Spleen (tissue), 11 donors: ENCODE measurements at regions not wholly inside any gene's neighbourhood (a gene's known extent, or its start where the extent isn't known, plus 50 kb on each side); places are given as distances from the start of the nearest gene placed in this dataset.

Experiments
- DNase-seq: peaks from one replicate; pipeline ENCODE4 v3.0.0-alpha.2; 2020
- H3K27ac ChIP-seq, 8 donors: fragments of 200-600 bp; sonication (generic) in 7 of 8; 1 replicate in 4 of 8; 2 replicates in 4 of 8; pipeline versions ENCODE4 v1.5.0 to v1.8.0; 2016 to 2021; ENCODE audit warnings: inconsistent platforms in 4 of 8, mild to moderate bottlenecking in 4 of 8, moderate library complexity in 1 of 8
- H3K27me3 ChIP-seq, 7 donors: fragments of 200-600 bp; sonication (generic) in 6 of 7; replicated peaks in 1 of 7; 1 replicate in 4 of 7; 2 replicates in 3 of 7; pipeline versions ENCODE4 v1.5.0 to v1.8.0; 2016 to 2021; ENCODE audit warnings: inconsistent platforms in 3 of 7, mild to moderate bottlenecking in 1 of 7
- H3K36me3 ChIP-seq, 6 donors: fragments of 200-600 bp; sonication (generic) in 5 of 6; 1 replicate in 4 of 6; 2 replicates in 2 of 6; pipeline versions ENCODE4 v1.5.0 to v1.8.0; 2016 to 2021; ENCODE audit warnings: inconsistent platforms in 2 of 6
- H3K4me1 ChIP-seq, 6 donors: fragments of 200-600 bp; sonication (generic) in 5 of 6; 1 replicate in 3 of 6; 2 replicates in 3 of 6; pipeline versions ENCODE4 v1.5.0 to v1.8.0; 2016 to 2021; ENCODE audit warnings: inconsistent platforms in 3 of 6
- H3K4me3 ChIP-seq, 8 donors: fragments of 200-600 bp; sonication (generic) in 7 of 8; 1 replicate in 4 of 8; 2 replicates in 4 of 8; pipeline versions ENCODE4 v1.5.0 to v1.8.0; 2016 to 2021; ENCODE audit warnings: inconsistent platforms in 4 of 8, mild to moderate bottlenecking in 4 of 8, moderate library complexity in 2 of 8
- H3K9me3 ChIP-seq, 8 donors: fragments of 200-600 bp; sonication (generic) in 7 of 8; 1 replicate in 4 of 8; 2 replicates in 4 of 8; pipeline versions ENCODE4 v1.5.0 to v1.8.0; 2016 to 2021; ENCODE audit warnings: inconsistent platforms in 4 of 8
- POLR2A ChIP-seq, 3 donors: fragments of 450-650 bp; IDR thresholded peaks; one replicate each; pipeline ENCODE4 v1.5.1; 2017; ENCODE audit warnings: antibody characterized with exemption in 3 of 3, mild to moderate bottlenecking in 1 of 3
- POLR2AphosphoS5 ChIP-seq, 3 donors: sonication (generic); formaldehyde crosslinking; IDR thresholded peaks; one replicate each; pipeline ENCODE4 v1.5.1; 2017; ENCODE audit warnings: antibody characterized with exemption in 3 of 3
- WGBS, 5 donors: extraction: QIAGEN DNeasy Blood & Tissue Kit in 3 of 5; methylation state at CpG; one replicate each; pipeline versions ENCODE4 v1.1.5 to v1.1.7; 2013 to 2018; 5-methylcytosine and 5-hydroxymethylcytosine counted together
- intact Hi-C: fragments of 100-400 bp; cut with DNase I; formaldehyde crosslinking; loops from one replicate; pipeline ENCODE4 v1.15.0; 2023; ENCODE audit warnings: low total_unique reads
- TF ChIP-seq, protein P1 (sequence below), 11 experiments: fragments of 200-600 bp in 7 of 11; fragments of 450-650 bp in 4 of 11; sonication (generic) in 4 of 11; IDR thresholded peaks in 8 of 11; conservative IDR thresholded peaks in 3 of 11; 1 replicate in 7 of 11; 2 replicates in 4 of 11; pipeline versions ENCODE4 v1.4.0 to v1.8.0; 2016 to 2021; ENCODE audit warnings: antibody characterized with exemption in 11 of 11, inconsistent platforms in 4 of 11, mild to moderate bottlenecking in 1 of 11
- donor health status: healthy with polysubstance abuse.
- donor health status: DM: no; HTN: no; CAD: no; lungs with moderate emphysema.
- donor health status: DM: no; HTN: no; CAD: no.
- donor health status: Bipolar disorder and iron deficiency.
- donor health status: healthy.
- donor health status: DM: no; HTN: no; CAD: no.
- donor health status: DM: yes; HTN: yes; CAD: no.

DNA sequence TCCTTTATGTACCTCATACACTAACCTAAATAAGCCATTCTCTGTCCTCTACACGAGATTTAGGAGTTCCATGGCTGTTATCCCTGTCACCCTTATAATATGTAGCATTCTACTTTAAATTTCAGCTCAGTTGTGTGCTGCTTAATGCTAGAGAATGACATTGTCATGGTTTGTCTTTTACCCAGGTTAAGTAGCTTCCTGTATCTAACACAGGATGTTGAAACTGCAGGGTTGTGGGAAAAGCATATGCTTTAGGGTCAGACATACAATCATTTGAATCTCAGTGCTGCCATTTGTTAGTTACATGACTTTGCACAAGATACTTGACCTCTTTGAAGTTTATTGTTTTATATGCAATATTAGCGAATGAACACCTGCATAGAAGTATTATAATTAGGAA lies 235.1 kb upstream of the CACNA2D1 start:
- Histone ChIP-seq H3K9me3 (no peaks in the 10 kb centered on the region), H3K27ac (peak overlapping the region in 3 of 8 donors; percentile 14 to 31 (median 25)), H3K4me3 (no peak overlapping the region), H3K4me1 (peaks cover 0 to 6% (median 0%) of the 10 kb centered on the region in 6 donors), H3K27me3 (no peaks in the 10 kb centered on the region), H3K36me3 (no peaks in the 10 kb centered on the region)
- intact Hi-C loops, result no loop called here
- 41 to 54% (median 52%) methylated on average over 2 of the region's 2 CpGs for WGBS, 5 donors
- DNase-seq, result no peak
- TF ChIP-seq POLR2AphosphoS5 (IDR thresholded peaks at IDR 0.05) (no peak), POLR2A (IDR thresholded peaks at IDR 0.05) (no peak)
- TF ChIP-seq, protein P1, sequence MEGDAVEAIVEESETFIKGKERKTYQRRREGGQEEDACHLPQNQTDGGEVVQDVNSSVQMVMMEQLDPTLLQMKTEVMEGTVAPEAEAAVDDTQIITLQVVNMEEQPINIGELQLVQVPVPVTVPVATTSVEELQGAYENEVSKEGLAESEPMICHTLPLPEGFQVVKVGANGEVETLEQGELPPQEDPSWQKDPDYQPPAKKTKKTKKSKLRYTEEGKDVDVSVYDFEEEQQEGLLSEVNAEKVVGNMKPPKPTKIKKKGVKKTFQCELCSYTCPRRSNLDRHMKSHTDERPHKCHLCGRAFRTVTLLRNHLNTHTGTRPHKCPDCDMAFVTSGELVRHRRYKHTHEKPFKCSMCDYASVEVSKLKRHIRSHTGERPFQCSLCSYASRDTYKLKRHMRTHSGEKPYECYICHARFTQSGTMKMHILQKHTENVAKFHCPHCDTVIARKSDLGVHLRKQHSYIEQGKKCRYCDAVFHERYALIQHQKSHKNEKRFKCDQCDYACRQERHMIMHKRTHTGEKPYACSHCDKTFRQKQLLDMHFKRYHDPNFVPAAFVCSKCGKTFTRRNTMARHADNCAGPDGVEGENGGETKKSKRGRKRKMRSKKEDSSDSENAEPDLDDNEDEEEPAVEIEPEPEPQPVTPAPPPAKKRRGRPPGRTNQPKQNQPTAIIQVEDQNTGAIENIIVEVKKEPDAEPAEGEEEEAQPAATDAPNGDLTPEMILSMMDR (IDR thresholded peaks at IDR 0.05 in 8 of 11, conservative IDR thresholded peaks at IDR 0.05 in 3 of 11), result no peak

DNA sequence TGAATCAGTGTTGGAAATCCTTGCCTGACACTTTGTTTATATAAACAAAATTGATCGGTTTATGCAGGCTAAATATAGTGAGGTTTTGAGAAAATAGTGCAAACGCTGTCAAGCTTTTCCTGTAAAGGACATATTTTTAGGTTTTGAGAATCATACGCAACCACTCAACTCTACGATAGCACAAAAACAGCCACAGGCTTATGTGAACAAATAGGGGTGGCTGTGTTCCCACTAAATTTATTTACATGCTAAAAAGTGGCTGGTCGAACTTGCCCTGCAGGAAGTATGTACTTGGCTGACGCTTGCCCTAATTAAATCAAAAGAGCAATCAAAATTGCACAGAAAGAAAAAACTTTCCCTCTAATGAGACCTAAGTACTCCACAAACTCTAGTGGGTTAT lies 234.7 kb upstream of the CACNA2D1 start:
- intact Hi-C loops, result no loop called here

DNA sequence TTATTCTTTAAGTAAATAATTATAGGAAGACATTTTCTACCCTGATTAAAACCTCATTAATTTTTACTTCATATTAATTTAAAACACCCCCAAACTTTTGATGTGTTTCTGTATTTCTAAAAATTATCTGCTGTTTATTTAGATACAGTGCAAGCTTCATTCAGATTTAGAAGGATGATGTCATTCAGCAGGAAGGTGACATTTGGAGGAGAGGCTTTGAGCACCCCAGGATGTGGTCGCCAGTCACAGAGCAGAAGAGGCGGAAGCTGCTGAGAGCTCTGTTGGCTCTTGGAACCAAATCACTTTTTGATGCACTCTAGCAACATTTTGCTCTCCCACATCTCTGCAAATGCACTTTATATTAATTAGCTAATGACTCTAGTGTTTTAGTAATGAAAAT lies 233.9 kb upstream of the CACNA2D1 start:
- intact Hi-C loops, result no loop called here
- Histone ChIP-seq H3K4me3 (no peak overlapping the region), H3K4me1 (peaks cover 0 to 6% (median 0%) of the 10 kb centered on the region in 6 donors), H3K27ac (peak overlapping the region in 3 of 8 donors; percentile 14 to 31 (median 29)), H3K27me3 (no peaks in the 10 kb centered on the region), H3K36me3 (no peaks in the 10 kb centered on the region), H3K9me3 (no peaks in the 10 kb centered on the region)
- WGBS, 5 donors, result 23 to 38% (median 35%) methylated on average over 2 of the region's 2 CpGs
- DNase-seq, result no peak
- TF ChIP-seq POLR2AphosphoS5 (IDR thresholded peaks at IDR 0.05), result no peak
- no peak for TF ChIP-seq POLR2A (IDR thresholded peaks at IDR 0.05)
- TF ChIP-seq, protein P1 (IDR thresholded peaks at IDR 0.05 in 8 of 11, conservative IDR thresholded peaks at IDR 0.05 in 3 of 11), result no peak

More for the DNA sequence above, 234.7 kb upstream of the CACNA2D1 start:
- no peaks in the 10 kb centered on the region for H3K36me3 ChIP-seq
- H3K4me1 ChIP-seq, result peaks cover 0 to 6% (median 0%) of the 10 kb centered on the region in 6 donors
- H3K27me3 ChIP-seq, result no peaks in the 10 kb centered on the region
- WGBS, 5 donors, result 35 to 54% (median 39%) methylated on average over 6 of the region's 6 CpGs
- no peaks in the 10 kb centered on the region for H3K9me3 ChIP-seq
- no peak overlapping the region for H3K4me3 ChIP-seq
- TF ChIP-seq POLR2AphosphoS5 (IDR thresholded peaks at IDR 0.05), result no peak
- TF ChIP-seq POLR2A (IDR thresholded peaks at IDR 0.05), result no peak
- TF ChIP-seq, protein P1 (IDR thresholded peaks at IDR 0.05 in 8 of 11, conservative IDR thresholded peaks at IDR 0.05 in 3 of 11), result no peak
- H3K27ac ChIP-seq, result peak overlapping the region in 4 of 8 donors; percentile 7 to 31 (median 20)
- DNase-seq, result no peak

DNA sequence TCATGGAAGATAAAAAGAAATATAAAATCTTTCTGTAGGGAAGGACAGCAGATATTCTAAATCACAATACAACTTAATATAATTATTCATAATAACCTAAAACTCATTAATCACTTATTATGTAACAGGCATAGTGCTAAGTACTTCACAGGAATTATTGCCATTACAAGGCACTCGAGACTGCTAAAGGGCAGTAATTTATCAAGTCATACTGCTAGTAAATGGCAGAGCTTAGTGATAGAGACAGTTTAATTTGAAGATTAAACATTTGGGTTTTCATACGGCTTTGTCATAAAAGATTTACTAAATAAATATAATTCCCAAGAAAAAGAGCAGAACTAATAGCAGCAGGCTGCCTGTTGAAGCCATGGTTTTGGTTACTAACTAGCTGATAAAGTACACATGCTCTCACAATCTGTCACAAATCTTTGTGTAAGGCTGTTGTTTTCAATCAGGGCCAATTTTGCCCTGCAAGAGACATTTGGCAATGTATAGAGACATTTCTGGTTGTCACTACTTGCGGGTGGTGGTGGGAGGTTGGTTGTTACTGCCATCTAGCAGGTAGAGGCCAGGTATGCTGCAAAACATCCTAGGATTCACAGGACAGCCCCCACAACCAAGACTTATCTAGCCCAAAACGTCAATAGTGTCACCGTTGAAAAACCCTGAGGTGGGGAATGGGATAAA lies 233.3 kb upstream of the CACNA2D1 start:
- no peaks in the 10 kb centered on the region for H3K9me3 ChIP-seq
- TF ChIP-seq POLR2A (IDR thresholded peaks at IDR 0.05), result no peak
- TF ChIP-seq, protein P1 (IDR thresholded peaks at IDR 0.05 in 8 of 11, conservative IDR thresholded peaks at IDR 0.05 in 3 of 11), result no peak
- no peak for TF ChIP-seq POLR2AphosphoS5 (IDR thresholded peaks at IDR 0.05)
- H3K36me3 ChIP-seq, result no peaks in the 10 kb centered on the region
- peaks cover 0 to 6% (median 0%) of the 10 kb centered on the region in 6 donors for H3K4me1 ChIP-seq
- H3K27me3 ChIP-seq, result no peaks in the 10 kb centered on the region
- intact Hi-C loops, result no loop called here
- DNase-seq, result no peak
- no peak overlapping the region for H3K4me3 ChIP-seq
- peak overlapping the region in 1 of 8 donors; percentile 29 for H3K27ac ChIP-seq
- 61 to 77% (median 69%) methylated on average over 5 of the region's 5 CpGs for WGBS, 5 donors
